GM12865 (cell line): ENCODE measurements at regions not wholly inside any gene's neighbourhood (a gene's known extent, or its start where the extent isn't known, plus 50 kb on each side); places are given as distances from the start of the nearest gene placed in this dataset.

Experiments
- DNase-seq: peaks from one replicate; pipeline ENCODE4 v3.0.0; 2010; ENCODE audit warnings: low read depth
- H3K4me3 ChIP-seq: 2 replicates; pipeline ENCODE4 v1.5.1; 2011; ENCODE audit warnings: mild to moderate bottlenecking, low read depth, low read length, control low read depth
- TF ChIP-seq, protein P1 (sequence below): IDR thresholded peaks from 2 replicates; pipeline ENCODE4 v1.5.1; 2011; ENCODE audit warnings: low read length, control low read depth, low read depth, inconsistent platforms; ENCODE audit not compliant: insufficient read depth; ENCODE audit errors: missing control alignments

DNA sequence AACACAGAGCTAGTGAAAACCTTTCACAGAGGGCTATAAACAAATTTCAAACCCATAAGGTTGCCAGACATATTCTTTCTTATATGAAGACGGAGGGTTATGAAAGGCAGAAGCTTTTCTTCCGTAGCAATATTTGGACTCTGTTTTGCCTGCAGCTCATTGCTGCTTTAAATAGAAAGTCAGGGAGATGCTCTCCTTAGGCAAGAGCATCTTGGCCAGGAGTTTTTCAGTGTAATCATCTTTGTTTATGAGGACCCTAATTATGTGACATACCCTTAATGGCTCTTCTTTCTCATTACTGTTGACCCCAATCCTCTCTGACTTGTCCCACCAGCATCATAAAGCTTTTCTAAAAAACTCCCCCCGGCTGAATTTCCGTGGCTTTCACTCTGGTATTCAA lies 433.4 kb upstream of the NRXN1 start:
- no peak for DNase-seq
- TF ChIP-seq, protein P1, sequence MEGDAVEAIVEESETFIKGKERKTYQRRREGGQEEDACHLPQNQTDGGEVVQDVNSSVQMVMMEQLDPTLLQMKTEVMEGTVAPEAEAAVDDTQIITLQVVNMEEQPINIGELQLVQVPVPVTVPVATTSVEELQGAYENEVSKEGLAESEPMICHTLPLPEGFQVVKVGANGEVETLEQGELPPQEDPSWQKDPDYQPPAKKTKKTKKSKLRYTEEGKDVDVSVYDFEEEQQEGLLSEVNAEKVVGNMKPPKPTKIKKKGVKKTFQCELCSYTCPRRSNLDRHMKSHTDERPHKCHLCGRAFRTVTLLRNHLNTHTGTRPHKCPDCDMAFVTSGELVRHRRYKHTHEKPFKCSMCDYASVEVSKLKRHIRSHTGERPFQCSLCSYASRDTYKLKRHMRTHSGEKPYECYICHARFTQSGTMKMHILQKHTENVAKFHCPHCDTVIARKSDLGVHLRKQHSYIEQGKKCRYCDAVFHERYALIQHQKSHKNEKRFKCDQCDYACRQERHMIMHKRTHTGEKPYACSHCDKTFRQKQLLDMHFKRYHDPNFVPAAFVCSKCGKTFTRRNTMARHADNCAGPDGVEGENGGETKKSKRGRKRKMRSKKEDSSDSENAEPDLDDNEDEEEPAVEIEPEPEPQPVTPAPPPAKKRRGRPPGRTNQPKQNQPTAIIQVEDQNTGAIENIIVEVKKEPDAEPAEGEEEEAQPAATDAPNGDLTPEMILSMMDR: no peak
- no peak overlapping the region for H3K4me3 ChIP-seq

DNA sequence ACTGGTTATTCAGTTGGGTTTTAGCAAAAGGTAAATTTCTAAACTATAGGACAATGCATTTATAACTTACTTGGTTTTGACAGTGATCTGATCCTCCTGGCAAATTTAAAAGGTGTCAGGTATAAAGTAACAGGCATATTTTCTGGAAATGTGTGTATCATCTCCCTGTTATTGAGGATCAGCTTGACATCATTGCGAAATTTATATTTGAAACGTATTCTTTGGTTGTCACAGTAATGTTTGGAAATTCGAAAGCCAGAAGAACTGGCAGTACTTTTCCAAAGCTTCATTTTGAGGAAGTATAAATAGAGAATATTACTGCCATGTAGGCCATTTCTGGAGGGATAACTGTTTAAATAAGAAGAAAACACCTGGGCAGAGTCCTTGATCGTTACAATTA lies 422.2 kb upstream of the NRXN1 start:
- DNase-seq: no peak
- TF ChIP-seq, protein P1: no peak
- no peak overlapping the region for H3K4me3 ChIP-seq

DNA sequence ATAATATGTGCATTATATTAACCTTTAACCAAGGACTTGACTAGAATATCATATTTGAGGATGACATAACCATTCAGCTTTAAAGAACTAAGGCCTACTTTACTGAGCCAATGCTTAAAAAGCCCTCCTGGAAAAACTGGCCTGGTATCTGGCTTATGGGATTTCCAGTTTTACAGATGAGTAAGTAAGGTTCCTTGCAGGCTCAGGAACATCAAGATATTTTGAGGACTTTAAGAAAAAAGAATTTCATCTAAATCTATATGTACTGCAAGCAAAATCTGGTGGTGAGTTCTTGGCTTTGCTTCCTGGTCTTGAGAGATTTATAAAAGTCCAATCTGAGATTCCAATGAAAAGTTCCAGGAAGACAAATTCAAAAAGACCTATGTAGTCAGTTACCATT lies 417.0 kb upstream of the NRXN1 start:
- TF ChIP-seq, protein P1: no peak
- H3K4me3 ChIP-seq: no peak overlapping the region
- no peak for DNase-seq

DNA sequence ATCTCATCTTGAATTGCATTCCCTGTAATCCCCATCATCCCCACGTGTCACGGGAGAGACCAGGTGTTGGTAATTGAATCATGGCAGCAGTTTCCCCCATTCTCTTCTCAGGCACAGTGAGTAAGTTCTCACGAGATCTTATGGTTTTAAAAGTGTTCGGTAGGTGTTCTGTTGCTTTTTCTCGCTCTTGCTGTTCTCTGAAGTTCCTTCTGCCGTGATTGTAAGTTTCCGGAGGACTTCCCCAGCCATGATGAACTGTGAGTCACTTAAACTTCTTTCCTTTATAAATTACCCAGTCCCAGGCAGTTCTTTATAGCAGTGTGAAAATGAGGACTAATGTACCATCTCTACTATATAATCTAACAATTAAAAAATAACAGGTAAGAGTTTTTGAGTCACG lies 409.9 kb upstream of the NRXN1 start:
- no peak overlapping the region for H3K4me3 ChIP-seq
- no peak for DNase-seq
- TF ChIP-seq, protein P1: no peak

DNA sequence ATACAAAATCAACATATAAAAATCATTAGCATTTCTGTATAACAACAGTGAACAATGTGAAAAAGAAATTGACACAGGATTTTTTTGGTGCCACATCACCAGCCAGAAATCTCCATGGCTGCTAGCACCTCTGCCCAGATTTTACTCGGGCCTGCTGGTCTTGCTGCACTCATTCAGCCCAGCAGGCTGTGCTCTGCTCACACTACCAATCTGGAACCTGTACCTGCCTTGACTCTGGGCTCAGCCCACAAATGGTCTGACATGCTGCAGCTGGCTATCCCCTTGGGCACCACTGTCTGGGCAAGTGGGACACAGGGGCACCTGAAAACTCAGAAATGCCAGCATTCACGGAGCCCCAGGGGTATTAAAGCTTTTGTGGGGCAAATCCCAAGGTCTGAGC lies 392.5 kb upstream of the NRXN1 start:
- no peak overlapping the region for H3K4me3 ChIP-seq
- TF ChIP-seq, protein P1: no peak
- no peak for DNase-seq

DNA sequence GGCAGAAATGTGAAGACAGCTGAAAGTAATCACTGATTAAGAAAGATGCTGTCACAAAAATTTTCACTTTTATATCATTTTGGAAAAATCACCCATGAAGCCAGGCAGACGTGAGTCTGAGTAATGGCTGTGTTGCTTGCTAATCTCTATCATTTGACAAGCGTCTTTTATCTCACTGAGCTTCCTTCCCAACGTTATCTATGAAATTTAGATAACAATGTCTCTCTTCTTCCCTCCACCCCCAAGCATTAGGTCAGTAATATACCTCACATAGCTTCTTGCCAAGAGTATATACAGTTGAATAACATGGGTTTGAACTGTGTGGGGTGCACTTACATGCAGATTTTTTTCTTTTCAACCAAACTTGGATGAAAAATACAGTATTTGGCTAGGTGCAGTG lies 388.6 kb upstream of the NRXN1 start:
- no peak for DNase-seq
- TF ChIP-seq, protein P1: no peak
- H3K4me3 ChIP-seq: no peak overlapping the region

DNA sequence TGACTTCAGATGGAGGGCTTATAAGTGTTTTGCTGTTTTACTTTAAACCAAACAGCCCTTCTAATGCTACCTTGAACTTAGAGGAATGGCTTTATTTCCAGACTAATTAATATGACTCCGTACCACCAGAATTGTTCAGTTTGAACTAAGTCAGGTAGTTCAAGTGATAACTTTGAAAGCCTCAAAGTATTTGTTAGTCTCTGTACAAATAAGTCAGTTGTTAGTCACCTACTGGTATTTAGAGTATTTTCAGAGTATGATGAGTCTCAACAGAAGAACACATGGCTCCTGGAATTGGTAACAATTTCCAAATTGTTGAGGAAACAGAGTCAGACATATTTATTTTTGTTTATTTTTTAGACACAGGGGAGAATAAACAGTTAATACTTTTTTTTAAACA lies 381.8 kb upstream of the NRXN1 start:
- no peak for DNase-seq
- H3K4me3 ChIP-seq: no peak overlapping the region
- TF ChIP-seq, protein P1: no peak
